SU-DHL-6 (cell line): ENCODE measurements at regions not wholly inside any gene's neighbourhood (a gene's known extent, or its start where the extent isn't known, plus 50 kb on each side); places are given as distances from the start of the nearest gene placed in this dataset.

Experiments used
- H2AFZ ChIP-seq: fragments of 200-600 bp; sonication (generic); 2 replicates; pipeline ENCODE4 v1.6.1; 2014; ENCODE audit warnings: low read depth, mild to moderate bottlenecking, moderate library complexity, mixed read lengths, antibody characterized with exemption, low read length; ENCODE audit not compliant: severe bottlenecking
- H3F3A ChIP-seq: fragments of 200-600 bp; shearing (Covaris generic); 2 replicates; pipeline ENCODE4 v1.6.0; 2016; ENCODE audit warnings: antibody characterized with exemption, mild to moderate bottlenecking; ENCODE audit not compliant: insufficient read depth
- H3K27ac ChIP-seq: fragments of 200-600 bp; sonication (generic); 2 replicates; pipeline ENCODE4 v1.5.1; 2016; ENCODE audit warnings: low read depth, mild to moderate bottlenecking, low read length, moderate library complexity, mixed read lengths
- H3K27me3 ChIP-seq: fragments of 200-600 bp; sonication (generic), shearing (Covaris generic); 2 replicates; pipeline ENCODE4 v1.6.0; 2014; ENCODE audit warnings: mild to moderate bottlenecking, low read length
- H3K36me3 ChIP-seq: fragments of 200-600 bp; sonication (generic); 2 replicates; pipeline ENCODE4 v1.6.1; 2014; ENCODE audit warnings: mild to moderate bottlenecking, low read length, mixed read lengths
- H3K4me2 ChIP-seq: fragments of 300-600, 200-600 bp; shearing (Covaris generic), sonication (generic); 2 replicates; pipeline ENCODE4 v1.6.0; 2014; ENCODE audit warnings: low read length, low read depth, mild to moderate bottlenecking; ENCODE audit not compliant: poor library complexity, severe bottlenecking
- H3K4me3 ChIP-seq: fragments of 200-600 bp; sonication (generic); 2 replicates; pipeline ENCODE4 v1.5.1; 2014; ENCODE audit warnings: antibody characterized with exemption, low read length, mild to moderate bottlenecking, mixed read lengths; ENCODE audit not compliant: insufficient read depth, poor library complexity, severe bottlenecking
- H3K79me2 ChIP-seq: fragments of 200-600 bp; sonication (generic); 2 replicates; pipeline ENCODE4 v1.6.1; 2014; ENCODE audit warnings: mild to moderate bottlenecking, low read length, moderate library complexity; ENCODE audit not compliant: insufficient read depth
- H3K9ac ChIP-seq: fragments of 200-600 bp; sonication (generic); 2 replicates; pipeline ENCODE4 v1.7.0; 2014; ENCODE audit warnings: mild to moderate bottlenecking, low read length
- H3K9me2 ChIP-seq: fragments of 200-600 bp; sonication (generic); replicated peaks from 2 replicates; pipeline ENCODE4 v1.6.1; 2014; ENCODE audit warnings: low read length; ENCODE audit not compliant: insufficient read depth
- H3K9me3 ChIP-seq: fragments of 200-600 bp; sonication (generic); 2 replicates; pipeline ENCODE4 v1.6.1; 2014; ENCODE audit warnings: low read length, mixed read lengths; ENCODE audit not compliant: insufficient read depth
- H4K20me1 ChIP-seq: fragments of 200-600 bp; sonication (generic); 2 replicates; pipeline ENCODE4 v1.6.1; 2014; ENCODE audit warnings: low read depth, mild to moderate bottlenecking, antibody characterized with exemption, low read length, moderate library complexity, mixed read lengths
- CTCF ChIP-seq: fragments of 200-600 bp; sonication (generic); IDR thresholded peaks from one replicate; pipeline ENCODE4 v1.5.1; 2017; ENCODE audit warnings: antibody characterized with exemption, mild to moderate bottlenecking, low read length, moderate library complexity; ENCODE audit not compliant: insufficient read depth, poor library complexity, severe bottlenecking
- EZH2phosphoT487 ChIP-seq: fragments of 200-600 bp; sonication (generic), shearing (Covaris generic); conservative IDR thresholded peaks from 2 replicates; pipeline ENCODE4 v1.6.1; 2018; ENCODE audit warnings: mild to moderate bottlenecking, antibody characterized with exemption, low read length, moderate library complexity, mixed read lengths

GRCh38 chr6:144870782-144871181, 585.6 kb downstream of the UTRN start:
- Histone ChIP-seq H3K9ac (no peak overlapping the region), H3K9me3 (no peaks in the 10 kb centered on the region), H4K20me1 (no peaks in the 10 kb centered on the region), H2AFZ (no peak overlapping the region), H3K36me3 (no peaks in the 10 kb centered on the region), H3K4me3 (no peak overlapping the region), H3K27me3 (no peaks in the 10 kb centered on the region), H3K79me2 (no peaks in the 10 kb centered on the region), H3K4me2 (no peak overlapping the region), H3F3A (no peaks in the 10 kb centered on the region), H3K9me2 (no peaks in the 10 kb centered on the region), H3K27ac (no peak overlapping the region)
- no peak for TF ChIP-seq EZH2phosphoT487

- Histone ChIP-seq H2AFZ (no peak overlapping the region), H3K79me2 (no peaks in the 10 kb centered on the region), H3K4me3 (no peak overlapping the region), H3K36me3 (no peaks in the 10 kb centered on the region), H3K9me2 (no peaks in the 10 kb centered on the region), H3K9ac (no peak overlapping the region), H3K27me3 (no peaks in the 10 kb centered on the region), H3K27ac (no peak overlapping the region), H4K20me1 (no peaks in the 10 kb centered on the region), H3F3A (no peaks in the 10 kb centered on the region), H3K4me2 (no peak overlapping the region), H3K9me3 (no peaks in the 10 kb centered on the region)
- TF ChIP-seq EZH2phosphoT487 (no peak), CTCF (no peak)
These were observed 588.7 kb downstream of the UTRN start for GRCh38 chr6:144873623-144874378.

GRCh38 chr6:144876689-144877088, 591.6 kb downstream of the UTRN start:
- Histone ChIP-seq H3K9ac (no peak overlapping the region), H3K9me3 (no peaks in the 10 kb centered on the region), H3K79me2 (no peaks in the 10 kb centered on the region), H3K4me2 (no peak overlapping the region), H3F3A (no peaks in the 10 kb centered on the region), H4K20me1 (no peaks in the 10 kb centered on the region), H3K27me3 (no peaks in the 10 kb centered on the region), H3K4me3 (no peak overlapping the region), H2AFZ (no peak overlapping the region), H3K36me3 (no peaks in the 10 kb centered on the region), H3K27ac (no peak overlapping the region), H3K9me2 (no peaks in the 10 kb centered on the region)
- no peak for TF ChIP-seq CTCF
- no peak for TF ChIP-seq EZH2phosphoT487

GRCh38 chr6:144877118-144877517, 592.0 kb downstream of the UTRN start:
- Histone ChIP-seq H3K4me3 (no peak overlapping the region), H3F3A (no peaks in the 10 kb centered on the region), H3K9me2 (no peaks in the 10 kb centered on the region), H3K9me3 (no peaks in the 10 kb centered on the region), H3K36me3 (no peaks in the 10 kb centered on the region), H3K79me2 (no peaks in the 10 kb centered on the region), H3K4me2 (no peak overlapping the region), H3K27me3 (no peaks in the 10 kb centered on the region), H4K20me1 (no peaks in the 10 kb centered on the region), H3K27ac (no peak overlapping the region), H2AFZ (no peak overlapping the region), H3K9ac (no peak overlapping the region)
- TF ChIP-seq EZH2phosphoT487 (no peak), CTCF (no peak)
